Keratinocyte (primary cell): ENCODE measurements at regions not wholly inside any gene's neighbourhood (a gene's known extent, or its start where the extent isn't known, plus 50 kb on each side); places are given as distances from the start of the nearest gene placed in this dataset.

Experiments
- DNase-seq: peaks from one replicate; pipeline ENCODE4 v3.0.0-alpha.2; 2011; ENCODE audit warnings: low read depth, missing footprints, low spot score
- FAIRE-seq: peaks from 2 replicates; lab custom pipeline; 2011; peaks lifted over from hg19 to GRCh38; lab: Jason Lieb, UNC
- H2AFZ ChIP-seq: 2 replicates; pipeline ENCODE4 v1.6.0; 2012; ENCODE audit warnings: low read length, control low read depth, inconsistent platforms; ENCODE audit not compliant: control insufficient read depth
- H3K27ac ChIP-seq: 2 replicates; pipeline ENCODE4 v1.5.1; 2011; ENCODE audit warnings: low read length; ENCODE audit not compliant: control insufficient read depth, insufficient read depth
- H3K27me3 ChIP-seq: 3 replicates; pipeline ENCODE4 v1.6.0; 2011; ENCODE audit warnings: low read length; ENCODE audit not compliant: control insufficient read depth, insufficient read depth; ENCODE audit errors: extremely low read depth
- H3K36me3 ChIP-seq, 2 experiments: 2 replicates in 1 of 2; 3 replicates in 1 of 2; pipeline ENCODE4 v1.5.1; 2011; ENCODE audit warnings: low read length in 2 of 2, mild to moderate bottlenecking in 1 of 2; ENCODE audit not compliant: control insufficient read depth in 2 of 2, insufficient read depth in 2 of 2; ENCODE audit errors: extremely low read depth in 1 of 2
- H3K4me1 ChIP-seq: 3 replicates; pipeline ENCODE4 v1.5.1; 2011; ENCODE audit warnings: low read length; ENCODE audit not compliant: control insufficient read depth, insufficient read depth; ENCODE audit errors: extremely low read depth
- H3K4me2 ChIP-seq: 3 replicates; pipeline ENCODE4 v1.6.0; 2011; ENCODE audit warnings: low read depth, low read length; ENCODE audit not compliant: control insufficient read depth, insufficient read depth; ENCODE audit errors: extremely low read depth
- H3K4me3 ChIP-seq, 3 experiments: fragments of 200-600 bp in 1 of 3; sonication (generic) in 1 of 3; 2 replicates in 2 of 3; 3 replicates in 1 of 3; pipeline ENCODE4 v1.5.1; 2011 to 2016; ENCODE audit warnings: low read length in 3 of 3, mild to moderate bottlenecking in 3 of 3, control low read depth in 2 of 3, inconsistent platforms in 1 of 3, low read depth in 1 of 3, mixed read lengths in 1 of 3, mixed run types in 1 of 3, moderate library complexity in 1 of 3; ENCODE audit not compliant: control insufficient read depth in 2 of 3, insufficient read depth in 2 of 3; ENCODE audit errors: extremely low read depth in 1 of 3
- H3K79me2 ChIP-seq: 2 replicates; pipeline ENCODE4 v1.6.0; 2012; ENCODE audit warnings: low read length; ENCODE audit not compliant: control insufficient read depth, insufficient read depth
- H3K9ac ChIP-seq: 3 replicates; pipeline ENCODE4 v1.6.0; 2011; ENCODE audit warnings: low read length; ENCODE audit not compliant: control insufficient read depth, insufficient read depth; ENCODE audit errors: extremely low read depth
- H3K9me1 ChIP-seq: 3 replicates; pipeline ENCODE4 v1.6.0; 2011; ENCODE audit warnings: low read length; ENCODE audit not compliant: control insufficient read depth, insufficient read depth; ENCODE audit errors: extremely low read depth
- H3K9me3 ChIP-seq: 2 replicates; pipeline ENCODE4 v1.5.1; 2012; ENCODE audit warnings: low read depth, low read length; ENCODE audit not compliant: control insufficient read depth
- H4K20me1 ChIP-seq: 3 replicates; pipeline ENCODE4 v1.6.0; 2011; ENCODE audit warnings: low read length; ENCODE audit not compliant: control insufficient read depth, insufficient read depth; ENCODE audit errors: extremely low read depth
- EZH2 ChIP-seq: IDR thresholded peaks from one replicate; pipeline ENCODE4 v1.6.1; 2012; ENCODE audit warnings: inconsistent platforms, mild to moderate bottlenecking, low read length, moderate library complexity
- dilution Hi-C: fragments of 300-500 bp; cut with MboI; formaldehyde crosslinking; loops from one replicate; pipeline ENCODE4 v1.7.0; 2020; ENCODE audit warnings: low sequenced_read_pairs; ENCODE audit not compliant: extremely low pct_ligation_motif_present
- TF ChIP-seq, protein P1 (sequence below), 3 experiments: IDR thresholded peaks in 1 of 3; conservative IDR thresholded peaks in 1 of 3; optimal IDR thresholded peaks in 1 of 3; 2 replicates in 2 of 3; 3 replicates in 1 of 3; pipeline versions ENCODE3 to v1.5.1; 2011; ENCODE audit warnings: low read length in 3 of 3, mild to moderate bottlenecking in 3 of 3, moderate library complexity in 2 of 3, control low read depth in 1 of 3, inconsistent platforms in 1 of 3; ENCODE audit not compliant: insufficient read depth in 2 of 3; ENCODE audit errors: extremely low read depth in 1 of 3

GRCh38 chr13:38017320-38017719 lies 147.7 kb upstream of the TRPC4 start:
- Histone ChIP-seq H3K4me1 (no peaks in the 10 kb centered on the region), H3K27me3 (no peaks in the 10 kb centered on the region), H4K20me1 (no peaks in the 10 kb centered on the region), H3K27ac (no peak overlapping the region), H3K4me3 (no peak overlapping the region), H3K9me3 (no peaks in the 10 kb centered on the region), H3K9ac (no peak overlapping the region), H3K9me1 (no peaks in the 10 kb centered on the region), H3K36me3 (no peaks in the 10 kb centered on the region), H3K4me2 (no peak overlapping the region), H2AFZ (no peak overlapping the region), H3K79me2 (no peaks in the 10 kb centered on the region)
- TF ChIP-seq, protein P1, sequence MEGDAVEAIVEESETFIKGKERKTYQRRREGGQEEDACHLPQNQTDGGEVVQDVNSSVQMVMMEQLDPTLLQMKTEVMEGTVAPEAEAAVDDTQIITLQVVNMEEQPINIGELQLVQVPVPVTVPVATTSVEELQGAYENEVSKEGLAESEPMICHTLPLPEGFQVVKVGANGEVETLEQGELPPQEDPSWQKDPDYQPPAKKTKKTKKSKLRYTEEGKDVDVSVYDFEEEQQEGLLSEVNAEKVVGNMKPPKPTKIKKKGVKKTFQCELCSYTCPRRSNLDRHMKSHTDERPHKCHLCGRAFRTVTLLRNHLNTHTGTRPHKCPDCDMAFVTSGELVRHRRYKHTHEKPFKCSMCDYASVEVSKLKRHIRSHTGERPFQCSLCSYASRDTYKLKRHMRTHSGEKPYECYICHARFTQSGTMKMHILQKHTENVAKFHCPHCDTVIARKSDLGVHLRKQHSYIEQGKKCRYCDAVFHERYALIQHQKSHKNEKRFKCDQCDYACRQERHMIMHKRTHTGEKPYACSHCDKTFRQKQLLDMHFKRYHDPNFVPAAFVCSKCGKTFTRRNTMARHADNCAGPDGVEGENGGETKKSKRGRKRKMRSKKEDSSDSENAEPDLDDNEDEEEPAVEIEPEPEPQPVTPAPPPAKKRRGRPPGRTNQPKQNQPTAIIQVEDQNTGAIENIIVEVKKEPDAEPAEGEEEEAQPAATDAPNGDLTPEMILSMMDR (optimal IDR thresholded peaks at IDR 0.05 in 1 of 3, IDR thresholded peaks at IDR 0.05 in 1 of 3, conservative IDR thresholded peaks at IDR 0.05 in 1 of 3; ENCODE audit: extremely low read depth in 1 of 3, insufficient read depth in 2 of 3, low read length in 3 of 3): no peak
- TF ChIP-seq EZH2: no peak
- FAIRE-seq (no peak), DNase-seq (no peak)
- dilution Hi-C loops: no loop called here

DNA sequence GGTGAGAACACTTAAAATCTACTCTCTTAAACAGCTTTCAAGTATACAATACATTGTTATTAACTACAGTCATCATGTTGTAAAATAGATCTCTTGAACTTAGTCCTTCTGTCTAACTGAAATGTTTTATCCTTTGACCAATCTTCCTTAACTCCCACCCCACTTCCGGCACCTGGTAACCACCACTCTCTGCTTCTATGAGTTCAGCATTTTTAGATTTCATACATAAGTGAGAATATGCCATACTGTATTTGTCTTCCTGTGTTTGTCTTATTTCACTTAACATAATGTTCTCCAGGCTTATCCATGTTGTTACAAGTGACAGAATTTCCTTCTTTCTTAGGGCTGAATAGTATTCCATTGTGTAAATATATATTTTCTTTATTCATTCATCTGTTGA lies 144.1 kb upstream of the TRPC4 start:
- dilution Hi-C loops: no loop called here
- no peak for DNase-seq
- H2AFZ ChIP-seq: no peak overlapping the region
- H3K4me3 ChIP-seq: no peak overlapping the region
- no peak overlapping the region for H3K27ac ChIP-seq
- no peaks in the 10 kb centered on the region for H3K4me1 ChIP-seq
- H4K20me1 ChIP-seq: no peaks in the 10 kb centered on the region
- H3K9me3 ChIP-seq: no peaks in the 10 kb centered on the region
- H3K79me2 ChIP-seq: no peaks in the 10 kb centered on the region
- no peaks in the 10 kb centered on the region for H3K36me3 ChIP-seq
- no peaks in the 10 kb centered on the region for H3K9me1 ChIP-seq
- no peak overlapping the region for H3K4me2 ChIP-seq
- no peak overlapping the region for H3K9ac ChIP-seq
- no peaks in the 10 kb centered on the region for H3K27me3 ChIP-seq
- TF ChIP-seq, protein P1 (optimal IDR thresholded peaks at IDR 0.05 in 1 of 3, IDR thresholded peaks at IDR 0.05 in 1 of 3, conservative IDR thresholded peaks at IDR 0.05 in 1 of 3; ENCODE audit: extremely low read depth in 1 of 3, insufficient read depth in 2 of 3, low read length in 3 of 3): no peak
- TF ChIP-seq EZH2: no peak
- FAIRE-seq: no peak
